ENCODE measurements at regions not wholly inside any gene's neighbourhood (a gene's known extent, or its start where the extent isn't known, plus 50 kb on each side); places are given as distances from the start of the nearest gene placed in this dataset.

GRCh38 chr3:153438271-153438670 lies 276.2 kb downstream of the RAP2B start:
- 59 to 69% (median 65%) methylated on average over 3 of the region's 3 CpGs for WGBS, 4 donors
- no peak for DNase-seq
- Histone ChIP-seq H3K4me3 (no peak overlapping the region), H3K27ac (no peak overlapping the region), H3K27me3 (no peaks in the 10 kb centered on the region), H3K9me3 (replicated peaks in 1 of 3) (no peaks in the 10 kb centered on the region), H3K4me1 (replicated peaks in 1 of 2) (no peaks in the 10 kb centered on the region), H3K36me3 (replicated peaks in 1 of 2) (no peaks in the 10 kb centered on the region)
- TF ChIP-seq POLR2A (IDR thresholded peaks at IDR 0.05): no peak
- TF ChIP-seq CTCF (IDR thresholded peaks at IDR 0.05): no peak
- intact Hi-C loops (cut with DNase I): no loop called here

DNA sequence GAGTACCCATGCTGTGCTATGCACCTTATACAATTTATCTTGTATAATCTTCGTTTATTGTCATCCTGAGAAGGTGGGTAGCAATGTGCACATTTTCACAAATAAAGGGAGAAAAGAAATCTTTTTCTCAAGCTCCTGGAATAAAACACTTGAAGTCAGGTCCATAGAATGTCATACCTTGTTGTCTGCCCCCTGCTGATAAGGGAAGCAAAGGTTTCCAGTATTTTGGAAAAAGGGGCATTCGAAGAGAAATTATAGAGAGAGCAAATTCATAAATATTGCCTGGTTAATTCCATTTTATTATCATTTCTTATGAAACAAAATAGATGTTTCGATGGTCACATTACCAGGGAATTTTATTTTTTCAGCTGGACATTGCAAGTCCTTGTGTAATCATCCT lies 277.8 kb downstream of the RAP2B start:
- no peaks in the 10 kb centered on the region for H3K9me3 ChIP-seq (replicated peaks in 1 of 3)
- no peak overlapping the region for H3K27ac ChIP-seq
- no peak overlapping the region for H3K4me3 ChIP-seq
- no peaks in the 10 kb centered on the region for H3K36me3 ChIP-seq (replicated peaks in 1 of 2)
- intact Hi-C loops (cut with DNase I): no loop called here
- WGBS, 4 donors: 65 to 75% (median 69%) methylated on average over 3 of the region's 3 CpGs
- DNase-seq: no peak
- H3K4me1 ChIP-seq (replicated peaks in 1 of 2): no peaks in the 10 kb centered on the region
- no peaks in the 10 kb centered on the region for H3K27me3 ChIP-seq
- TF ChIP-seq POLR2A (IDR thresholded peaks at IDR 0.05) (no peak), CTCF (IDR thresholded peaks at IDR 0.05) (no peak)

GRCh38 chr3:153440311-153440710 lies 278.3 kb downstream of the RAP2B start:
- Histone ChIP-seq H3K27me3 (no peaks in the 10 kb centered on the region), H3K9me3 (replicated peaks in 1 of 3) (no peaks in the 10 kb centered on the region), H3K27ac (no peak overlapping the region), H3K36me3 (replicated peaks in 1 of 2) (no peaks in the 10 kb centered on the region), H3K4me1 (replicated peaks in 1 of 2) (no peaks in the 10 kb centered on the region), H3K4me3 (no peak overlapping the region)
- intact Hi-C loops (cut with DNase I): no loop called here
- no peak for DNase-seq
- 74 to 84% (median 79%) methylated on average over 5 of the region's 5 CpGs for WGBS, 4 donors
- TF ChIP-seq POLR2A (IDR thresholded peaks at IDR 0.05) (no peak), CTCF (IDR thresholded peaks at IDR 0.05) (no peak)

DNA sequence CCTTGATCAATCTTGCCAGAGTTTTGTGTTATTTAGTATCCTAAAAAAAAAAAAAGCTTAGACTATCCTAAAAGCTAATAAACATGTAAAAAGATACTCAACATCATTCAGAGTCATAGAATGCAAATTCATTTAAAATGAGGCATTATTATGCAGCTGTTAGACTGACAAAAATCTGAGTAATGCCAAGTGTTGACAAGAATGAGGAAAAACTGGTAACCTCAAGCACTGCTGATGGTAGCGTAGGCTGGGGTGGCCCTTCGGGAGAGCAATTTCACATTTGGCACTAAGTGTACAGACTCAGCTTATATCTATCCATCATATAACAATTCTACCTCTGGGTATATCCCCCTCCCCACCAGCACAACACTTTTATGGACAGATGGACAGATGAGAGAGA lies 280.4 kb downstream of the RAP2B start:
- no peak for DNase-seq
- Histone ChIP-seq H3K4me1 (replicated peaks in 1 of 2) (no peaks in the 10 kb centered on the region), H3K27ac (no peak overlapping the region), H3K36me3 (replicated peaks in 1 of 2) (no peaks in the 10 kb centered on the region), H3K9me3 (replicated peaks in 1 of 3) (no peaks in the 10 kb centered on the region), H3K4me3 (no peak overlapping the region), H3K27me3 (no peaks in the 10 kb centered on the region)
- intact Hi-C loops (cut with DNase I): no loop called here
- TF ChIP-seq POLR2A (IDR thresholded peaks at IDR 0.05): no peak
- no peak for TF ChIP-seq CTCF (IDR thresholded peaks at IDR 0.05)
- 42 to 83% (median 57%) methylated on average over 2 of the region's 2 CpGs for WGBS, 4 donors

All from adrenal gland (tissue), 9 donors.